ENCODE measurements at regions not wholly inside any gene's neighbourhood (a gene's known extent, or its start where the extent isn't known, plus 50 kb on each side); places are given as distances from the start of the nearest gene placed in this dataset.
"Not testable (repeated sequence)": the region's sequence is repeated elsewhere in the genome, so short reads cannot be mapped to it uniquely, and the experiment has no call there.

GRCh38 chr18:76307293-76307690 is 187.8 kb downstream of the ZNF516 start:
- intact Hi-C loops (cut with micrococcal nuclease), result no loop called here
- DNase-seq, result no peak
- no peak for ATAC-seq

GRCh38 chr18:76306685-76307292 is 188.3 kb downstream of the ZNF516 start:
- intact Hi-C loops (cut with micrococcal nuclease), result no loop called here
- DNase-seq (no peak), ATAC-seq (no peak)

GRCh38 chr18:76285866-76286265 is 209.2 kb downstream of the ZNF516 start:
- no peak for ATAC-seq

GRCh38 chr18:76281565-76281964 is 213.5 kb downstream of the ZNF516 start:
- intact Hi-C loops (cut with micrococcal nuclease), result no loop called here
- ATAC-seq, result no peak
- DNase-seq, result no peak

More at GRCh38 chr18:76285866-76286265, 209.2 kb downstream of the ZNF516 start:
- no peak for DNase-seq
- intact Hi-C loops (cut with micrococcal nuclease), result no loop called here

GRCh38 chr18:76277801-76278200 is 217.2 kb downstream of the ZNF516 start:
- intact Hi-C loops (cut with micrococcal nuclease), result no loop called here
- ATAC-seq, result no peak
- no peak for DNase-seq

- ATAC-seq, result no peak
- no peak for DNase-seq
- intact Hi-C loops (cut with micrococcal nuclease), result no loop called here
These were observed 219.2 kb downstream of the ZNF516 start for GRCh38 chr18:76275727-76276313.

- DNase-seq (peak; percentile 37), ATAC-seq (peak; percentile 38)
- intact Hi-C loops (cut with micrococcal nuclease), result no loop called here
These were observed 220.4 kb downstream of the ZNF516 start for GRCh38 chr18:76274468-76275289.

GRCh38 chr18:76273956-76274355 is 221.1 kb downstream of the ZNF516 start:
- intact Hi-C loops (cut with micrococcal nuclease), result no loop called here
- no peak for DNase-seq
- no peak for ATAC-seq

GRCh38 chr18:76273036-76273545 is 222.0 kb downstream of the ZNF516 start:
- ATAC-seq (no peak), DNase-seq (no peak)
- intact Hi-C loops (cut with micrococcal nuclease), result no loop called here

- ATAC-seq; DNase-seq; intact Hi-C loops (cut with micrococcal nuclease): not testable (repeated sequence)
These were observed 227.6 kb downstream of the ZNF516 start for GRCh38 chr18:76267423-76267822.

GRCh38 chr18:76266236-76266991 is 228.6 kb downstream of the ZNF516 start:
- ATAC-seq (no peak), DNase-seq (no peak)
- intact Hi-C loops (cut with micrococcal nuclease), result no loop called here

- ATAC-seq (peak; percentile 84), DNase-seq (peak; percentile 55)
- intact Hi-C loops (cut with micrococcal nuclease), result no loop called here
These were observed 229.4 kb downstream of the ZNF516 start for GRCh38 chr18:76265497-76266235.

GRCh38 chr18:76264876-76265250 is 230.2 kb downstream of the ZNF516 start:
- intact Hi-C loops (cut with micrococcal nuclease), result no loop called here
- DNase-seq (no peak), ATAC-seq (no peak)

- intact Hi-C loops (cut with micrococcal nuclease), result no loop called here
- DNase-seq, result no peak
- ATAC-seq, result no peak
These were observed 230.7 kb downstream of the ZNF516 start for GRCh38 chr18:76264198-76264875.

- intact Hi-C loops (cut with micrococcal nuclease), result no loop called here
- no peak for ATAC-seq
- no peak for DNase-seq
These were observed 231.7 kb downstream of the ZNF516 start for GRCh38 chr18:76263046-76264005.

GRCh38 chr18:76260941-76261472 is 234.0 kb downstream of the ZNF516 start:
- DNase-seq, result no peak
- intact Hi-C loops (cut with micrococcal nuclease), result no loop called here
- ATAC-seq, result no peak

- intact Hi-C loops (cut with micrococcal nuclease), result loop anchor here (10.0 kb wide), 1 partner anchor 375 kb away; no protein-coding TSS in a partner anchor
These were observed 235.3 kb downstream of the ZNF516 start for GRCh38 chr18:76259711-76260110.

More at GRCh38 chr18:76259711-76260110, 235.3 kb downstream of the ZNF516 start:
- no peak for ATAC-seq
- DNase-seq, result no peak

Measured in left ventricle myocardium superior (tissue), 1 donor.